Sigmoid colon (tissue), 4 donors: ENCODE measurements at regions not wholly inside any gene's neighbourhood (a gene's known extent, or its start where the extent isn't known, plus 50 kb on each side); places are given as distances from the start of the nearest gene placed in this dataset.

Experiments used
- EP300 ChIP-seq, 4 donors: sonication (generic); formaldehyde crosslinking; IDR thresholded peaks; one replicate each; pipeline ENCODE4 v1.6.1; 2017; ENCODE audit warnings: antibody characterized with exemption in 4 of 4
- POLR2A ChIP-seq, 2 donors: fragments of 450-650 bp; IDR thresholded peaks; one replicate each; pipeline ENCODE4 v1.6.1; 2016; ENCODE audit warnings: antibody characterized with exemption in 2 of 2, mild to moderate bottlenecking in 2 of 2, moderate library complexity in 2 of 2
- POLR2AphosphoS5 ChIP-seq, 4 donors: sonication (generic); formaldehyde crosslinking; IDR thresholded peaks; one replicate each; pipeline ENCODE4 v1.6.1; 2017; ENCODE audit warnings: antibody characterized with exemption in 4 of 4
- TF ChIP-seq, protein P1 (sequence below), 4 experiments: fragments of 450-650 bp in 3 of 4; fragments of 200-600 bp in 1 of 4; IDR thresholded peaks; one replicate each; pipeline ENCODE4 v1.5.1; 2016 to 2019; ENCODE audit warnings: antibody characterized with exemption in 4 of 4, mild to moderate bottlenecking in 3 of 4, moderate library complexity in 2 of 4

DNA sequence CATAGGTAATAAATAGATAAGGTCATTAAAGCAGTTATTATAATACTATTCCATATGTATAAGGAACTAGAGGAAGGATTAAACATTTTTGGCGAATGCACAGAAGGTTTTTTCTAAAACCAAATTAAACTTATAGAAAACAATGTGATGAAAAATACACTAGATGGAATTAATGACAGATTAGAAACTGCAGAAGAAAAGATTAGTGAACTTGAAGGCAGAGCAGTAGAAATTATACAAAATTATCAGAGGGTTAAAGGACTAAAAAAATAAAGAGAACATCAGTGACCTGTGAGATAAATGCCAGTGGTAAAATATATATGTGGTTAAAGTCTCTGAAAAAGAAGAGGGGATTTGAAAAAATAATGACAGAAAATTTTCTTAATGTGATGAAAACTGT is 74.0 kb downstream of the IGLL5 start:
- no peak for TF ChIP-seq POLR2A (IDR thresholded peaks at IDR 0.05)
- TF ChIP-seq, protein P1, sequence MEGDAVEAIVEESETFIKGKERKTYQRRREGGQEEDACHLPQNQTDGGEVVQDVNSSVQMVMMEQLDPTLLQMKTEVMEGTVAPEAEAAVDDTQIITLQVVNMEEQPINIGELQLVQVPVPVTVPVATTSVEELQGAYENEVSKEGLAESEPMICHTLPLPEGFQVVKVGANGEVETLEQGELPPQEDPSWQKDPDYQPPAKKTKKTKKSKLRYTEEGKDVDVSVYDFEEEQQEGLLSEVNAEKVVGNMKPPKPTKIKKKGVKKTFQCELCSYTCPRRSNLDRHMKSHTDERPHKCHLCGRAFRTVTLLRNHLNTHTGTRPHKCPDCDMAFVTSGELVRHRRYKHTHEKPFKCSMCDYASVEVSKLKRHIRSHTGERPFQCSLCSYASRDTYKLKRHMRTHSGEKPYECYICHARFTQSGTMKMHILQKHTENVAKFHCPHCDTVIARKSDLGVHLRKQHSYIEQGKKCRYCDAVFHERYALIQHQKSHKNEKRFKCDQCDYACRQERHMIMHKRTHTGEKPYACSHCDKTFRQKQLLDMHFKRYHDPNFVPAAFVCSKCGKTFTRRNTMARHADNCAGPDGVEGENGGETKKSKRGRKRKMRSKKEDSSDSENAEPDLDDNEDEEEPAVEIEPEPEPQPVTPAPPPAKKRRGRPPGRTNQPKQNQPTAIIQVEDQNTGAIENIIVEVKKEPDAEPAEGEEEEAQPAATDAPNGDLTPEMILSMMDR (IDR thresholded peaks at IDR 0.05): no peak
- no peak for TF ChIP-seq POLR2AphosphoS5 (IDR thresholded peaks at IDR 0.05)
- no peak for TF ChIP-seq EP300 (IDR thresholded peaks at IDR 0.05)
